CD8-positive, alpha-beta memory T cell (primary cell): ENCODE measurements at regions not wholly inside any gene's neighbourhood (a gene's known extent, or its start where the extent isn't known, plus 50 kb on each side); places are given as distances from the start of the nearest gene placed in this dataset.

Experiments
- CTCF ChIA-PET: fragments of 350-600 bp; sonication (Branson Sonifier 250); formaldehyde crosslinking; loops from one replicate; lab custom pipeline; 2021; ENCODE audit warnings: antibody characterized with exemption; lab: Charles Lee
- POLR2A ChIA-PET: fragments of 350-600 bp; sonication (Branson Sonifier 250); formaldehyde crosslinking; loops from one replicate; lab custom pipeline; 2021; ENCODE audit warnings: antibody characterized with exemption; lab: Charles Lee
- DNase-seq, 5 donors: peaks; one replicate each; pipeline versions ENCODE4 v3.0.0 to v3.0.0-alpha.2; 2020 to 2022; ENCODE audit warnings: mixed read lengths in 1 of 5
- H3K27ac ChIP-seq: one replicate; pipeline ENCODE4 v1.7.0; 2013; ENCODE audit warnings: low read depth, mild to moderate bottlenecking, low read length, moderate library complexity
- H3K27me3 ChIP-seq: 2 replicates; pipeline ENCODE4 v1.7.0; 2013; ENCODE audit warnings: low read length, mild to moderate bottlenecking; ENCODE audit not compliant: insufficient read depth, poor library complexity, severe bottlenecking
- H3K36me3 ChIP-seq: 2 replicates; pipeline ENCODE4 v1.7.0; 2013; ENCODE audit warnings: mild to moderate bottlenecking, low read length, moderate library complexity; ENCODE audit not compliant: insufficient read depth
- H3K4me1 ChIP-seq: 2 replicates; pipeline ENCODE4 v1.7.0; 2013; ENCODE audit warnings: mild to moderate bottlenecking, low read length, moderate library complexity; ENCODE audit not compliant: insufficient read depth
- H3K4me3 ChIP-seq: 2 replicates; pipeline ENCODE4 v1.7.0; 2013; ENCODE audit warnings: mild to moderate bottlenecking, low read length
- H3K9me3 ChIP-seq: 2 replicates; pipeline ENCODE4 v1.7.0; 2013; ENCODE audit warnings: mild to moderate bottlenecking, low read length
- H3K27ac Mint-ChIP-seq, 8 donors: one replicate each; pipeline ENCODE4 v1.8.0; 2020 to 2021; ENCODE audit warnings: mixed read lengths in 8 of 8, mild to moderate bottlenecking in 6 of 8, inconsistent platforms in 3 of 8, moderate library complexity in 3 of 8
- H3K27me3 Mint-ChIP-seq, 2 donors: one replicate each; pipeline ENCODE4 v1.8.0; 2020 to 2021; ENCODE audit warnings: mixed read lengths in 2 of 2, mild to moderate bottlenecking in 1 of 2, moderate library complexity in 1 of 2
- H3K36me3 Mint-ChIP-seq, 3 donors: one replicate each; pipeline ENCODE4 v1.8.0; 2020 to 2021; ENCODE audit warnings: mixed read lengths in 3 of 3, inconsistent platforms in 1 of 3, mild to moderate bottlenecking in 1 of 3
- H3K4me1 Mint-ChIP-seq, 3 donors: one replicate each; pipeline ENCODE4 v1.8.0; 2020 to 2021; ENCODE audit warnings: mixed read lengths in 3 of 3, inconsistent platforms in 1 of 3, mild to moderate bottlenecking in 1 of 3
- H3K4me3 Mint-ChIP-seq, 7 donors: one replicate each; pipeline ENCODE4 v1.8.0; 2020 to 2021; ENCODE audit warnings: mixed read lengths in 7 of 7, mild to moderate bottlenecking in 6 of 7, moderate library complexity in 4 of 7, inconsistent platforms in 2 of 7
- H3K9me3 Mint-ChIP-seq, 5 donors: one replicate each; pipeline ENCODE4 v1.8.0; 2020 to 2022; ENCODE audit warnings: mixed read lengths in 5 of 5, mild to moderate bottlenecking in 3 of 5, moderate library complexity in 2 of 5, inconsistent platforms in 1 of 5

- no peaks in the 10 kb centered on the region for H3K36me3 ChIP-seq
- Mint-ChIP-seq H3K27me3 (no peaks in the 10 kb centered on the region), H3K4me3 (no peak overlapping the region), H3K27ac (no peak overlapping the region), H3K4me1 (no peaks in the 10 kb centered on the region), H3K9me3 (peaks cover 4 to 38% (median 16%) of the 10 kb centered on the region in 5 donors), H3K36me3 (no peaks in the 10 kb centered on the region)
- no peaks in the 10 kb centered on the region for H3K27me3 ChIP-seq
- no peak overlapping the region for H3K27ac ChIP-seq
- no peak overlapping the region for H3K4me3 ChIP-seq
- H3K9me3 ChIP-seq = no peaks in the 10 kb centered on the region
- CTCF ChIA-PET = no interaction called here
- no peaks in the 10 kb centered on the region for H3K4me1 ChIP-seq
- POLR2A ChIA-PET = no interaction called here
- no peak for DNase-seq
Measured at GRCh38 chr9:12155401-12156134, 537.6 kb upstream of the TYRP1 start.

GRCh38 chr9:12162181-12162815 lies 530.9 kb upstream of the TYRP1 start:
- Mint-ChIP-seq H3K27me3 (no peaks in the 10 kb centered on the region), H3K4me3 (no peak overlapping the region), H3K4me1 (no peaks in the 10 kb centered on the region), H3K27ac (no peak overlapping the region), H3K36me3 (no peaks in the 10 kb centered on the region), H3K9me3 (peaks cover 5 to 36% (median 20%) of the 10 kb centered on the region in 5 donors)
- Histone ChIP-seq H3K27ac (no peak overlapping the region), H3K9me3 (no peaks in the 10 kb centered on the region), H3K4me3 (no peak overlapping the region), H3K4me1 (no peaks in the 10 kb centered on the region), H3K27me3 (no peaks in the 10 kb centered on the region), H3K36me3 (no peaks in the 10 kb centered on the region)
- DNase-seq = no peak
- ChIA-PET CTCF (no interaction called here), POLR2A (no interaction called here)

GRCh38 chr9:12163723-12164458 lies 529.3 kb upstream of the TYRP1 start:
- no peak overlapping the region for H3K4me3 Mint-ChIP-seq
- H3K9me3 ChIP-seq = no peaks in the 10 kb centered on the region
- H3K27me3 Mint-ChIP-seq = no peaks in the 10 kb centered on the region
- no peaks in the 10 kb centered on the region for H3K4me1 ChIP-seq
- H3K4me1 Mint-ChIP-seq = no peaks in the 10 kb centered on the region
- POLR2A ChIA-PET = no interaction called here
- DNase-seq = no peak
- H3K36me3 ChIP-seq = no peaks in the 10 kb centered on the region
- no peaks in the 10 kb centered on the region for H3K27me3 ChIP-seq
- H3K27ac Mint-ChIP-seq = no peak overlapping the region
- CTCF ChIA-PET = no interaction called here
- H3K4me3 ChIP-seq = no peak overlapping the region
- H3K36me3 Mint-ChIP-seq = no peaks in the 10 kb centered on the region
- H3K27ac ChIP-seq = no peak overlapping the region
- H3K9me3 Mint-ChIP-seq = peaks cover 7 to 37% (median 26%) of the 10 kb centered on the region in 5 donors

- Histone ChIP-seq H3K9me3 (no peaks in the 10 kb centered on the region), H3K4me3 (no peak overlapping the region), H3K27me3 (no peaks in the 10 kb centered on the region), H3K27ac (no peak overlapping the region), H3K36me3 (no peaks in the 10 kb centered on the region), H3K4me1 (no peaks in the 10 kb centered on the region)
- H3K27me3 Mint-ChIP-seq = no peaks in the 10 kb centered on the region
- no peak overlapping the region for H3K27ac Mint-ChIP-seq
- peaks cover 7 to 36% (median 27%) of the 10 kb centered on the region in 5 donors for H3K9me3 Mint-ChIP-seq
- POLR2A ChIA-PET = no interaction called here
- no peak for DNase-seq
- no peaks in the 10 kb centered on the region for H3K36me3 Mint-ChIP-seq
- no peak overlapping the region for H3K4me3 Mint-ChIP-seq
- CTCF ChIA-PET = no interaction called here
- no peaks in the 10 kb centered on the region for H3K4me1 Mint-ChIP-seq
Measured at GRCh38 chr9:12166518-12166917, 526.7 kb upstream of the TYRP1 start.

GRCh38 chr9:12170456-12170855 lies 522.7 kb upstream of the TYRP1 start:
- H3K27me3 ChIP-seq = no peaks in the 10 kb centered on the region
- Mint-ChIP-seq H3K9me3 (peaks cover 18 to 31% (median 23%) of the 10 kb centered on the region in 5 donors), H3K27ac (no peak overlapping the region), H3K4me1 (no peaks in the 10 kb centered on the region), H3K36me3 (no peaks in the 10 kb centered on the region), H3K27me3 (no peaks in the 10 kb centered on the region), H3K4me3 (no peak overlapping the region)
- CTCF ChIA-PET = no interaction called here
- H3K27ac ChIP-seq = no peak overlapping the region
- H3K9me3 ChIP-seq = peaks cover 7% of the 10 kb centered on the region
- H3K4me3 ChIP-seq = no peak overlapping the region
- no peaks in the 10 kb centered on the region for H3K36me3 ChIP-seq
- no peak for DNase-seq
- no peaks in the 10 kb centered on the region for H3K4me1 ChIP-seq
- POLR2A ChIA-PET = no interaction called here

- H3K4me1 Mint-ChIP-seq = no peaks in the 10 kb centered on the region
- Histone ChIP-seq H3K4me3 (no peak overlapping the region), H3K27me3 (no peaks in the 10 kb centered on the region), H3K4me1 (no peaks in the 10 kb centered on the region), H3K36me3 (no peaks in the 10 kb centered on the region), H3K27ac (no peak overlapping the region), H3K9me3 (peaks cover 7% of the 10 kb centered on the region)
- ChIA-PET POLR2A (no interaction called here), CTCF (no interaction called here)
- no peaks in the 10 kb centered on the region for H3K27me3 Mint-ChIP-seq
- no peak overlapping the region for H3K27ac Mint-ChIP-seq
- H3K9me3 Mint-ChIP-seq = peaks cover 15 to 40% (median 22%) of the 10 kb centered on the region in 5 donors
- H3K4me3 Mint-ChIP-seq = no peak overlapping the region
- DNase-seq = no peak
- H3K36me3 Mint-ChIP-seq = no peaks in the 10 kb centered on the region
Measured at GRCh38 chr9:12178634-12179033, 514.6 kb upstream of the TYRP1 start.

- Histone ChIP-seq H3K4me3 (no peak overlapping the region), H3K9me3 (no peaks in the 10 kb centered on the region), H3K27ac (no peak overlapping the region), H3K27me3 (no peaks in the 10 kb centered on the region), H3K36me3 (no peaks in the 10 kb centered on the region), H3K4me1 (no peaks in the 10 kb centered on the region)
- Mint-ChIP-seq H3K27ac (no peak overlapping the region), H3K36me3 (no peaks in the 10 kb centered on the region), H3K4me3 (no peak overlapping the region), H3K9me3 (peaks cover 17 to 54% (median 20%) of the 10 kb centered on the region in 5 donors), H3K27me3 (no peaks in the 10 kb centered on the region), H3K4me1 (no peaks in the 10 kb centered on the region)
- DNase-seq = no peak
- ChIA-PET POLR2A (no interaction called here), CTCF (no interaction called here)
Measured at GRCh38 chr9:12182806-12183205, 510.4 kb upstream of the TYRP1 start.

GRCh38 chr9:12183321-12183720 lies 509.9 kb upstream of the TYRP1 start:
- POLR2A ChIA-PET = no interaction called here
- no peaks in the 10 kb centered on the region for H3K9me3 ChIP-seq
- H3K4me1 Mint-ChIP-seq = no peaks in the 10 kb centered on the region
- no peaks in the 10 kb centered on the region for H3K4me1 ChIP-seq
- CTCF ChIA-PET = no interaction called here
- no peaks in the 10 kb centered on the region for H3K36me3 ChIP-seq
- H3K9me3 Mint-ChIP-seq = peaks cover 17 to 53% (median 21%) of the 10 kb centered on the region in 5 donors
- H3K4me3 ChIP-seq = no peak overlapping the region
- no peaks in the 10 kb centered on the region for H3K27me3 ChIP-seq
- no peak for DNase-seq
- no peak overlapping the region for H3K27ac ChIP-seq
- H3K36me3 Mint-ChIP-seq = no peaks in the 10 kb centered on the region
- no peaks in the 10 kb centered on the region for H3K27me3 Mint-ChIP-seq
- H3K27ac Mint-ChIP-seq = no peak overlapping the region
- H3K4me3 Mint-ChIP-seq = no peak overlapping the region
